ENCODE measurements at regions not wholly inside any gene's neighbourhood (a gene's known extent, or its start where the extent isn't known, plus 50 kb on each side); places are given as distances from the start of the nearest gene placed in this dataset.

DNA sequence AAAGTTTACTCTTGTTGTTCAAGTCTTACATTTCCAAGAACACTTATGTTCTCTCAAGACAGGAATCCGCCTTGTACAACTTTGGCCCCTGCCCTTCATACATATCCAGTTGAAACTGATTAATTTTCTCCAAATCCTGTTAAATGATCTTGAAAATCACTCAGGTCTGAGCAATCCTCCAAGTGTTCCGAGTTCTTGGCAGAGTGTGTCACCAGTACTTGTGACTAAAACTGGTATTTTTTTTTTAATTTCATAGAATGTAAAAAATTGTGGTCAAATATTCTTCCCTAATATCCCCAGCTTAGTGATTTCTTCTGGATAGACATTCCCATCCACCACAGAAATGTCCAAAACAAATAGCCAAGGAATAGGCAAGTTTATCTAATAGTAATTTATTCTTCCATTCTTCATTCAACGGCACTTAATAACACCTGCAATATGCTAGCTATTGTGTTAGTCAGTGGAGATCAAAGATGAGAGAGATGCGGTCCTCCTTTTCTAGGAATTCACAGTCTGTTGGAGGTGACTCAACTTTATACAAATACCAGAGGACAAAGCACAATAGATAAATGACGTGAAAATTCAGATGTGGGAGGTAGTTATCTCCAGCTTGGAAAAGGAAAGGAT is 71.4 kb downstream of the DIRAS3 start:
- H3K27me3 ChIP-seq (replicated peaks; ENCODE audit: insufficient read depth, low read depth, low read length, poor library complexity) = no peaks in the 10 kb centered on the region
- BruUV-seq (replicated peaks) = no TSS peak
- H3K4me3 ChIP-seq (ENCODE audit: low read depth, low read length, poor library complexity, severe bottlenecking) = no peak overlapping the region
- POLR2A ChIA-PET (ENCODE audit: low non-redundant PET) = no interaction called here
- H3K36me3 ChIP-seq (ENCODE audit: insufficient read depth, low read length, poor library complexity, severe bottlenecking) = no peaks in the 10 kb centered on the region
- CTCF ChIA-PET = no interaction called here
- no peak overlapping the region for H3K27ac ChIP-seq (ENCODE audit: low read depth, low read length, poor library complexity, severe bottlenecking)
- TF ChIP-seq CTCF (conservative IDR thresholded peaks at IDR 0.05; ENCODE audit: low read depth, low read length) (no peak), EZH2 (IDR thresholded peaks at IDR 0.05; ENCODE audit: borderline replicate concordance, low read depth, low read length, poor library complexity, severe bottlenecking) (no peak)
- no peaks in the 10 kb centered on the region for H3K9me3 ChIP-seq (ENCODE audit: low read depth, low read length, poor library complexity, severe bottlenecking)
- no peak for DNase-seq (ENCODE audit: low spot score)
- intact Hi-C loops (cut with micrococcal nuclease; ENCODE audit: unreplicated experiment) = no loop called here
- no peaks in the 10 kb centered on the region for H3K4me1 ChIP-seq (ENCODE audit: insufficient read depth, low read length, poor library complexity, severe bottlenecking)

DNA sequence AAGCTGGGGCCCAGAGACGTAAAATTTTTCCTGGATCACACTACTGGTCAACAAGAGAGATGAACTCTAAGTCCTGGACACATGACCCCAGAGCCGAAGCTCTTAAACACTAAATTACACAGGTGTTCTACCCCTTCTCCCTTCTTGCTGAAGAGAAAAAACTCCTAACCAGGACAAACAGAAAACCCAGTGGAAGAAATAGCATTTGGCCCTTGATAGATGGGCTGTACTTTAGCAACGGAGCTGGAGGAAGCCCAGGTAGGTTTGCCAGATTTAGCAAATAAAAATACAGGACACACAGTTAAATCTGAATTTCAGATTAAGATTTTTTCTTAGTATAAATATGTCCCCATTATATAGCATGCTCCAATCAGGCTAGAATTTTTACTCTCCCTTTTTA is 72.7 kb downstream of the DIRAS3 start:
- no peaks in the 10 kb centered on the region for H3K4me1 ChIP-seq (ENCODE audit: insufficient read depth, low read length, poor library complexity, severe bottlenecking)
- H3K27ac ChIP-seq (ENCODE audit: low read depth, low read length, poor library complexity, severe bottlenecking) = no peak overlapping the region
- BruUV-seq (replicated peaks) = no TSS peak
- no peak for DNase-seq (ENCODE audit: low spot score)
- ChIA-PET POLR2A (ENCODE audit: low non-redundant PET) (no interaction called here), CTCF (no interaction called here)
- H3K9me3 ChIP-seq (ENCODE audit: low read depth, low read length, poor library complexity, severe bottlenecking) = no peaks in the 10 kb centered on the region
- H3K27me3 ChIP-seq (replicated peaks; ENCODE audit: insufficient read depth, low read depth, low read length, poor library complexity) = no peaks in the 10 kb centered on the region
- no peak overlapping the region for H3K4me3 ChIP-seq (ENCODE audit: low read depth, low read length, poor library complexity, severe bottlenecking)
- H3K36me3 ChIP-seq (ENCODE audit: insufficient read depth, low read length, poor library complexity, severe bottlenecking) = no peaks in the 10 kb centered on the region
- intact Hi-C loops (cut with micrococcal nuclease; ENCODE audit: unreplicated experiment) = no loop called here
- TF ChIP-seq EZH2 (IDR thresholded peaks at IDR 0.05; ENCODE audit: borderline replicate concordance, low read depth, low read length, poor library complexity, severe bottlenecking) (no peak), CTCF (conservative IDR thresholded peaks at IDR 0.05; ENCODE audit: low read depth, low read length) (no peak)

DNA sequence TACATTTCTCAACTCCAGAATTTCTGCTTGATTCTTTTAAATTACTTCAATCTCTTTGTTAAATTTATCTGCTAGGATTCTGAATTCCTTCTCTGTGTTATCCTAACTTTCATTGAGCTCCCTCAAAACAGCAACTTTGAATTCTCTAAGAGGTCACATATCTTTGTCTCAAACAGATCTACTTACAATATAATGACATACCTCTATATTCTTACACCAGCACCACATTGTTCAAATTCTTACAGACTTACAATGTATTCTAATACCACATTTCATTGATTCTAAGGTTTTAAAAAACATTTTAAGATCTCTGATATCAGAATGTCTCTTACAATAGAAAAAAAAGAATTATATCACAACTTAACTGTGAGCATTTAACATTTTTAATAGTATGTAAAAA is 77.4 kb downstream of the DIRAS3 start:
- TF ChIP-seq EZH2 (IDR thresholded peaks at IDR 0.05; ENCODE audit: borderline replicate concordance, low read depth, low read length, poor library complexity, severe bottlenecking) (no peak), CTCF (conservative IDR thresholded peaks at IDR 0.05; ENCODE audit: low read depth, low read length) (no peak)
- intact Hi-C loops (cut with micrococcal nuclease; ENCODE audit: unreplicated experiment) = no loop called here
- H3K27me3 ChIP-seq (replicated peaks; ENCODE audit: insufficient read depth, low read depth, low read length, poor library complexity) = no peaks in the 10 kb centered on the region
- no TSS peak for BruUV-seq (replicated peaks)
- H3K27ac ChIP-seq (ENCODE audit: low read depth, low read length, poor library complexity, severe bottlenecking) = no peak overlapping the region
- no peaks in the 10 kb centered on the region for H3K9me3 ChIP-seq (ENCODE audit: low read depth, low read length, poor library complexity, severe bottlenecking)
- H3K36me3 ChIP-seq (ENCODE audit: insufficient read depth, low read length, poor library complexity, severe bottlenecking) = no peaks in the 10 kb centered on the region
- H3K4me1 ChIP-seq (ENCODE audit: insufficient read depth, low read length, poor library complexity, severe bottlenecking) = no peaks in the 10 kb centered on the region
- POLR2A ChIA-PET (ENCODE audit: low non-redundant PET) = no interaction called here
- no peak for DNase-seq (ENCODE audit: low spot score)
- CTCF ChIA-PET = no interaction called here
- no peak overlapping the region for H3K4me3 ChIP-seq (ENCODE audit: low read depth, low read length, poor library complexity, severe bottlenecking)
